ENCODE measurements at regions not wholly inside any gene's neighbourhood (a gene's known extent, or its start where the extent isn't known, plus 50 kb on each side); places are given as distances from the start of the nearest gene placed in this dataset.

GRCh38 chr16:31701734-31702133 lies 171.9 kb upstream of the ZNF267 start:
- TF ChIP-seq CTCF (conservative IDR thresholded peaks at IDR 0.05; ENCODE audit: low read depth in 2 of 2) (no peak), STAT1 (IDR thresholded peaks at IDR 0.05; ENCODE audit: unreplicated experiment) (no peak), ZNF462 (CRISPR knock-in tag; IDR thresholded peaks at IDR 0.05) (no peak), POLR2AphosphoS5 (IDR thresholded peaks at IDR 0.05; ENCODE audit: low read depth) (no peak), REST (IDR thresholded peaks at IDR 0.05; ENCODE audit: unreplicated experiment) (no peak), EZH2 (IDR thresholded peaks at IDR 0.05; ENCODE audit: low read depth, unreplicated experiment) (no peak), CREB1 (CRISPR knock-in tag; IDR thresholded peaks at IDR 0.05; ENCODE audit: low read depth) (no peak), EZH2phosphoT487 (IDR thresholded peaks at IDR 0.05; ENCODE audit: unreplicated experiment) (no peak)
